Activated naive CD4-positive, alpha-beta T cell (primary cell): ENCODE measurements at regions not wholly inside any gene's neighbourhood (a gene's known extent, or its start where the extent isn't known, plus 50 kb on each side); places are given as distances from the start of the nearest gene placed in this dataset.

Experiments
- DNase-seq, 4 experiments: peaks; one replicate each; lab custom pipeline; 2025; lab: John Stamatoyannopoulos, UW

DNA sequence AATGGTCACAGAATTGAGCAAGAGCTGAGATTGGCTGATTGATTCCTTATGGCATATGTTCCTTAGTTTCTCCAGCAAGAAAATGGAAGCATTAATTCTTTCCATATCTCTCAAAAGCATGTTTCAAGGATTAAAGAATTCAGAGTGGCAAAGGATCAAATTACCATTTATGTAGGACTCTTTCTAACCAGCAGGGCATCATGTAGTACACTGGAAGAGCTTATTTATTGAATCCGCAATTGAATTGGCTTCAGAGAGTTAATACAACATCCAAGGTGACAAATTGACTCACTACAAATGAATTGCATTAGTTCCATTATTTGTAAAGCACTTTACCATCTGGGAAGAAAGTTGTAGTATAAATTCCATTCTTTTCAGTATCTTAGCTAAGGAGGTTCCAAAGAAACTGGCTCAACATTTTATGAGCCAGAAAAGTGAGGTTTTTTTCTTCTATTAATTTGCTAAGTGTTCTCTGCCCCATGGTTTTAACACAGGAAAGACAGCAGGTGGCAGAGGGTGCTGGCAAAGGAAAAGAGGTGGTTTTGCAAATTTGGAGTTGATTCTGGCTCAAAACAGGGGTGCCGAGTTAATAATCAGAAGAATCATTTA, 409.9 kb downstream of the MTX2 start:
- DNase-seq = no peak

DNA sequence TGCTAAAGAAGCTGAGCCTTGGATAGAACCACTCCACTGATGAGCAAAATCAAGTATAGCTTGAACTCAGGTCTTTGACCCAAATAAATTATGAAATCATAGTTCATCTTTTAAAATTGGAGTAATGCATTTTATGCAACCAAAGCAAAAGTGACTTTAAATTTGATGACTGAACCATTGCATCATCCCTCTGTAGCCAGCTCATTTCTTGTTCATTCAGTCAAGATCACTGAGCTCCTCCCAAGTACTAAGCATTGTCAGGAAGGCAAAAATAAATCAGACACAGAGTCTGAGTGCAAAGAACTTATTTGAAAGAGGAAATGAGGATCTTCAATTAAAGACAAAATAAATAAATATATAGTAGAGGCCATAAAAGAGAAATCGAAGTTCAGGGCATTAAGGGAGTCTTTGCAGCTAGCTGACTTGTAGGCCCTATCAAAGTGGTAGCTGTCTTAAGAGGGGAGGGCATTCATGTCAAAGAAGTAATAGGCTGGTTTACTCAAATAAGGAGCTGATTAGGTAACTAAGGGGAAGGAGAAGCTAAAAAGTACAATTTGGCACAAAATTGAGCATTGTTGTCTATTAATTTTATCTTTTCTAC, 411.8 kb downstream of the MTX2 start:
- DNase-seq = no peak

DNA sequence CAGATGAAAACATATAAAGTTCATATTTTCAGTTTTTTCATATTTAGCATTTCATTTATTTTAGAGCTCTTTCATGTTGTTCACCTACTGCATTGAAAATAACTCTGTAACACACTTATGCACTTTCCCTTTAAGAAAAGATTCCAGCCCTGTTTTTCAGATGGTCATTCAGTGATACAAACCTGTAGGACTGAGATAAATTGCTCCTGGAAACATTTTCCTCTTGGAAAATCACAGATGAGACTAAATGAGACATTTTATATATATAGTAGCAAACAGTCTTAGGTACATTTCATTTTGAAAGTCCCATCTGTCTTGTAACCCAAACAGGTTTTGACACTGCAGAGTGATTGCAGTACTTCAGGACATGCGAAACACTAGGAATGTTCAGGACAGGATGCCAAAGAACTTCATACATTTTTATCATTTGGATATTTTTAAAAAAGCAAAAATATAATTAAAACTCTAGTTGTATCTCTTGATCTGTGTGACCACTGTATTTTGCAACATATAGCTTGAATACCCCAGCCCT, 412.4 kb downstream of the MTX2 start:
- DNase-seq = no peak

DNA sequence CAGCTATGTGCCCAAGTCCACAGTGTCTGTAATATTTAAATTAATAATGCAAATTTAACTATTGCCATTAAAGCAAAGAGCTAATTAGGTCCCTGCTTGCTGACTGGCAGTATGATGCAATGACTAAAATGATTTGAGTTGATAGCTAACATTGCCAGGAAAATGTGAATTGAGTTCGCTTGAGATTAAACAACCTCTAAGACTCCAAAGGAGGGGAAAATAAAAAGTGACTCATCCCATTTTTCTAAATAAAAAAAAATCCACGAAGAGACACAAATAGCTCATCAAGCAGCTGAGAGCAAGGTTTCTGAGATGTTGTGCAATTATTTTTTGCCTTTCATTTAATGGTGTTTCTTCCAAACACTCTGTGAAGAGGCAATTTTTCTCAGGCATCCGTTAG, 413.0 kb downstream of the MTX2 start:
- no peak for DNase-seq

DNA sequence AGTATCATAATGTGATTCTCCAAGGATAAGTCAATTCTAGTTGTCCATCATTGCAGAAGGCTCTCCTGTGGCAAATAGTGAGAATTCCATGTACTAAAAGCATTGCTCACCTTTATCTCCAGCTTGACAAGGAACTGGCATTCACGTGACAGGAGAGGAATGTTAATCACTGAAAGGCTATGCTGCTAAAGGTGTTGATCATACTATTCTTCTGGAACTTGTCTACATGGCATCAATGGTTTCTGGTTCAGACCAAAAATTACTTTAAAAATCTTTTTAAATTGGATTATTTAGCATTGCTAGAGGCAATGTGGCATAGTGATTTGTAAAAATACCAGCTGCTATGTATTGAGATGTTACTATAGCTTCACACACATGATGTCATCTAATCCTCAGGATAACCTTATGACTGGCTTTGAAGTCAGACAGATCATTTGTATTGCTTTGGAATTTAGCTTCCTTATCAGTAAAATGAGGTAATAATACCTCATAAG, 414.4 kb downstream of the MTX2 start:
- DNase-seq = no peak

DNA sequence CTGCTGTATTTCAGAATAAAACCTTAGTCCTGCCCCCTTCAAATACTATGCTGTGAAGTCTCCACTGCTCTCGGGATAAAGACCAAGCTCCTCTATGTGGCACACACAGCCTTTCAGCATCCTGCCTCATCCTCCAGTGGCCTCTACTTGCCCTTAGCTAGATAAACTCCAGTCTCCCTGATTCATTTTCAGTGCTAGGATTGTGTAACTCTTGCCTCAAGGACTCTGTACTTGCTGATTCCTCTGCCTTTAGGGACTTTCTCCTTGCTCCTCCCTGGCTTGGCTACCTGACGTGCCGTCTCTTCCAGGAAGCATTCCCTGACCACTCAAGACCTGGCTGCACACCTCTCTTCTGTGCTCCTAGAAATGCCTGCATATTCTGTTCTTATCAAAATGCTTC, 416.7 kb downstream of the MTX2 start:
- no peak for DNase-seq

DNA sequence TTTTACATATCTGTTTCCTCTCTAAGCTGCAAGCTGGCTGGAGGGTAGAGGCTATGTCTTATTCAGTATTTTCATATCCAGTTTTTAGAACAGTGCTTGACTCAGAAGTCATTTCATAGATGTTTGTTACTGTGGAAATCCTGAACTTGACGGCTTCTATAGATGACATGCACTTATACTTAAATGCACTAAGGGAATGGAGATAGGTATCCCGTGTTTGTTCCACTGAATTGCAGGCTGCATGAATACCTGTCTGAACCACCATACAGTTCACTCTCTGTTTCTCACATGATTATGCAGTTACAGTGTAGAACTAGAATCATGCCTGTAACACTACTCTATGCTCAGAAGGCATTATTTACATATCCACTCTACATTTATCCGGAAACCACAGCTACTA, 417.1 kb downstream of the MTX2 start:
- no peak for DNase-seq

DNA sequence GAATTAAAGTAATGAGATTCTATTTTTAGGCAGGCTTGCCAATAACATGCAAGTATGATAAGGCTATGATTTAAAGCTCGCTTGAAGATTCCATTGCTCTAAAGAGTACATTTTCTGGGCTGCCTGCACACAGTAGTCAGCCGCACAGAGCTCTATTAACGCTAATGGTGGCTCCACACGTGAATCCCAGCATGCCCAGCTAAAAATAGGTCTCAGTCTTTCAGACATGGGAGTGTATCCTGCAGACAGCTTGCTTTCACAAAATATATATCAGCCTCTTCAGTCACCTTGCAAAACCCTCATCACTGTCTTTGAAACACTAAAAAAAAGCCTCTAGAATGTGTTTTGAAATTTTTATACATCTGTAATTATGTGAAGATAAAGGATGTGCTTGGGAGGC, 418.1 kb downstream of the MTX2 start:
- DNase-seq = no peak

DNA sequence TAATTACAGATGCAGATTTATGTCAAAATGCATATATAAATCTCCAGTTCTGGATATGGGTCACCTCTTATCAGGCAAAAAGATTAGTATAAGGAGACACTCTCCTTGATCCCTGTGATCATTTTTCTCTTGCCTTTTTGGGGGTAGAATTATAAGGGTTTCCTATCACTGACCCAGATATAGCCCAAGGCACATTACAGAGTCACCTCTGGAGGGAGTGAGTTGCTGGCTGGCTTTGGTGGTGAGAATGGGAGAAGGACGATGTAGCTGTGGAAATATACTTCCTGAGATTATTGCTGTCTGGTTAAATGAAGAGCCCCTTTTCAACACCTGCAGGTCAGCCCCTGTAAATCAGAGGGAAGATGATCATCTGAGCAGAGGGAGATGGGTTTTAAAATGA, 418.7 kb downstream of the MTX2 start:
- no peak for DNase-seq

DNA sequence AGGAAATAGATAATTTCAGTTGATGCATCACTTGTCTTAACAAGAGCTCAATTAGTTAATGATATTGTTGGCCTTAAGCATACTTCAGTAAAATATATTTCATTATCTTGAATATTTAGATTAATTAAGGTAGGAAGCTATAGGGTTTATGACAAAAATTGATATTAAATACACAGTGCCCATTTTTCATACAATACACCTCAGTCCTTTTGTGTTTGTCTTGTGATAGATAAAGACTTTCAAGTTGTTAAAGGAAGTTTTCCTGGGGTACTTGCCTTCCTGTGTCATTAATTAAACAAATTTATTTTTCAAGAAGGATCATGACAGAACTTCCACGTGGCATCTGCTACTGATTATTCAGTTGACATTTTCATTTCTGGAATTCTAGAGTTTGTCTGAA, 420.5 kb downstream of the MTX2 start:
- DNase-seq = no peak

DNA sequence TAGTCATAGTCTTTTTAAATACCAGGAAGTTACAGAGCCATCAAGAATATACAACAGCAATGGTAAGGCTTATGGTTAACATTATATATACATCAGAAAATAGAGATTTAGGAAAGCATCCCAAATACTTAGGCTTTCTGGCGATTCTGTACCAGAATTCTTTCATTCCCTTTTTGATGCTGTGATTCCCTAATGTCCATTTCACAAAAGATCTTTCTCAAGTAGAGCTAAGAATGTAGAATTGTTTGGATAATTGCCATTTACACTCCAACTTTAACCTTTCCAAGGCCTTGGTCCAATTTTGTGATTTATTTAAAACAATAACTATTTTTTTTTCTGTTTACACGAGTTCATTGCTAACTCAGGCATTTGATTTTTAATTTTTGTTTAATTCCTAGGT, 422.2 kb downstream of the MTX2 start:
- no peak for DNase-seq

DNA sequence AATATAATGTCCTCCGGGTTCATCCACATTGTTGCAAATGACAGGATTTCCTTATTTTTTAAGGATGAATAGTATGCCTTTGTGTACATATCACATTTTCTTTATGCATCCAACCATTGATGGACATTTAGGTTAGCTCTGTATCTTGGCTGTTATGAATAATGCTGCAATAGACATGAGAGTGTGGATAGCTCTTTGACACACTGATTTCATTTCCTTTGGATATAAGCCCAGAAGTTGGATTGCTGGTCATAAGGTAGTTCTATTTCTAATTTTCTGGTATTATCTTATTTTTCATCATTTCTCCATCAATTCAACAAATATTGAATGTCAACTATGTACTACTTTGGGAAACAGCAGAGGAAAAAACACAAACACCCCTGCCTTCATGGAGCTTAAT, 423.3 kb downstream of the MTX2 start:
- DNase-seq = no peak

DNA sequence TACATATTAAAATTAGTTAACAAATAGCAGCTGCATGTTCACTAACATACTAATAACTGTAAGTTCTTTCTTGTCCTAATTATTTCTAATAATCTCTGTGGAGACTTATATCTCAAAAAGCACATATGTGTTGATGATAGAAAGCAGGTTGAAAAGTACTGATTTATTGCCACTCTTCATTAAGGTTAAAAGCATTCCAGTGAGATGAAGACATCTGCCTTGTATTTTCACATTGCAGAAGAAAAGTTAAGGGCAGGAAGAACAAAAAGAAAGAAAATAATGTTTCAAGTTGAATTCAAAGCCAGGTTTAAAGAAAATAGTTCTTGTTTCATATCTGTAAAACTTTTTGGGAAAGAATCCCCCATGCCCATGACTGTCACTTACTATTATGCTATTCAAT, 429.9 kb downstream of the MTX2 start:
- DNase-seq = no peak

DNA sequence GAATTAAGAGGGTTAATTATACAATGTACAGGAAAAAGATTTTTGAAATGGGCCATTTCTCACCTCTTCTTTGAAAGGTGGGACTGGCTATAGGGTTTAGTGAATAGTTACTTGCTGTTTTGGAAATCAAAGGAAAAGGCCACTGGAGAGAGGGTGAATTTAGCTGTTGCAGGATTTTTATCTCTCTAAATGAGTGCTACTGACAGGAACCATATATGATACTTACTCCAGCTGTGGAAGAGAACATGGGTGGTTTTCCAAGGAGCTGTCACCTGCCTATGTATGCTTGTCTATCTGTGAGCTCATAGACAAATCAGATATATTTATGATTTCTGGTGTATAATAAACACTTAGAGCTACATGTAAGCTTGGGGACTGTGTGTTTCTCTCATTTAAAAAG, 430.4 kb downstream of the MTX2 start:
- DNase-seq = no peak

DNA sequence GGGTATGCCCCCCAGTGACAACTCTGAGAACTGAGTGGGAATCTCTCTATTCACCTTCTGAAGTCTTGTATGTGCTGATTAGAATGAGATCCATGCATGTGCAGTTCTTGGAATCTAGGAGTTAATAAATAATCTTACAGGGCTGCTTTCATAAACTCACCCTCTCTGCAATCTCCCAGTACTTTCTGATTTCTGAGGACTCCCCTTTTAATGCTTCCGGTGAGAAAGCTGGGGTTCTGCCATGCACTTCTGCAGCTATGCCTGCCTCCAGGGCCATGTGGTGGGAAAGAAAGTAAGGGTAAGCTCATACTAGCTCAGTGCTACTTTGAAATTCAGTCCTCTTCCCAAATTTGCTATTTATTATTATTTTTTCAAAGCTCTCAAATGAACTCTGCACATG, 432.9 kb downstream of the MTX2 start:
- no peak for DNase-seq

DNA sequence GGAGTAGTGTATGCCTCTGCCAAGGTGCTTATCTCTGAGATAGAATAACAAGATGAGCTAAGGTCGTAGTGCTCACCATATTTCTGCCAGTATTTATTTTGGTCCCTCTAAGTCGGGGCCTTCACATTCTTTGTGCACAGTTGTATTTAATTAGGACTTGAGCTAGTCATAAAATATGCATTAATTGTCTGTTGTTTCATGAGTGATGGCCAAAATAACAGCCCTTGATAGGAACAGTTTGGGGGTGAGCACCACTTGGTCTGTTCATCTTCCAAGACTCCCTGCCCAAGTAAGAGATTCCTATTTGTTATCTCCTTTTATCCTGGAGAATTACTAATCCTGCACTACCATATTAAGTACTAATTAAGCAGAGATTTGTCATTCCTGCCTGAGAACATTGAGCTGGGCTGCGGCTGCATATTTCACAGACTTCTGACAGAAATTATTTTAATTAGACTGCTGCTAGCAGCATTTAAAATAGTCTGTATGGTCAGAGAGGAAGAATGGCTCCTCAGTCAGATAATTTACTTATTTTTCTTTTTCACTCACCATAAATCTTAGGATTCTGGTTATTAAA, 435.1 kb downstream of the MTX2 start:
- no peak for DNase-seq

DNA sequence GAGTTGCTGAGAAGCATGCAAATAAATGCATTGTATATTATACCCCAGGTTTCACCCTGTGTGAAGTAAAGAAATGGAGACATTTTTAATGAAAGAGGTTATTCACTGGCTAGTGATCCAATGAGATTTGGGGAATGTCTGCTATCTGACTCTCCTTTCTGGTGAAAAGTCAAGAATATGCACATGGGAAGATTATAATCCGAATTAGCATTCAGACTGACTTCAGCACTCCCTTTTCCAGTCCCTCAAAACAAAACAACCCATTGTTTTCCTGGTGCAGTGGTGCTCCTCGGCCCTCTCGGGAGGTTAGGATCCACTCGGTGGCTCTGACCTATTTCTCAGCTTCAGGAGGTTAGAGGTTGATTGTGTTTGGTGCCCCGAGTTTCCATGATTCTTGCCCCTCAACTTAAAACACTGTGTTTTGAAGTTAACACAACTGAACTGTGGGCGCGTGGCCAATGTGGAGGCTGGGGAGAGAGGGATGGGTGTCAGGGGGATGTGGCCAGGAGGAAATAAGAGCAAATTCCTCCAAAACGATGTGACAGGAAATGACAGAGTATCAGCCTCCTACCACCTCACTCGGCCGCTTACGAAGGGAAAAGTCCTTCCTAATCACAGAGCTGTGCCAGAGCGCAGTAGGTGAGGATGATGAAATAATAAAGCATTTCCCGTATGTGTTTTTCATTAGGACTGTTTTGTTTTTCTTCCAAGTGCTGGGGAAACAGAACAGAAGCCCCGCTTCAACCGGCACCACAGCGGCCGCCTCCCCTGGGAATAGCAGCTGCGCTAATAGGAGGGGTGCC, 440.1 kb downstream of the MTX2 start:
- DNase-seq = no peak

DNA sequence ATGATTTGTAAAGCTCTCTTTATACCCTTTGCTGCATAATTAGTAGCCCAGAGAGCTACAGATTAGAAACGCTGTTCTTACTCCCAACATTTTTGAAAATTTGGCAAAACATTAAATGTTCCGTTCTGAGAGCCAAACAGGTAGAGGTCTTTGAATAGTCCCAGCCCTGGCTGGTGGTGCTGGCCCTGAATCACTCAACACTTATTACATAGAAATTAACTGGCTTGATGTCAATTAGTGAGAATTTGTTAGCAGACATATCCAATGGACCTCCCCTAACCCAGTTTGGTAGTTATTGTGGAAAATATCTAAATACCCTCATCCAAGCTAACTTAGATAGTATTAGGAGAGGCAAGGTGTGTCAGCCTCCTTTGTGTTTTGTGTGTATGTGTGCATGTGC, 440.7 kb downstream of the MTX2 start:
- no peak for DNase-seq

DNA sequence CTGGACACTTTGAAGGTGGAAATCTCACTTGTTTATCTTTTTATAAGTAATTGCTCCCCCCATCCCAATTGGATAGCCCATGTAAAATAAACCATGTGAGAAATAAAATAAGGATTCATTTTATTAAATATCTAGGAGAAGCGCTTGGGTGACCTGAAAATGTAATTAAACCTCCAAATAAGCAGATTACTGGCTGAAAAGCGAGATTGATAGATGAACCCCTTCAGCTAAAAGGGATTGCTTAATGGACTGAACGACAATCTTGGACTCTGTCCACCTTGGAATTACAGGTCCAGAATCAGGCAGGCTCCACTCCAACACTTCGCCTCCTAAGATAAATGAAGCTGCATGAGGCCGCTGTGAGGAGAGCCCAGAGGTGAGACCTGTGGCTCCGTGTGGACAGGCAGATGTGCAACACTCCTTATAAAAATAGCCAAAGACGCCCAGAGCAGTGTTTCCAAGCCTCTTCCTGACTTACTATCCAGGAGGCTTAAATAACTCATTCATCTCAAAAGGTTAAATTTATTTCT, 441.5 kb downstream of the MTX2 start:
- DNase-seq = no peak

DNA sequence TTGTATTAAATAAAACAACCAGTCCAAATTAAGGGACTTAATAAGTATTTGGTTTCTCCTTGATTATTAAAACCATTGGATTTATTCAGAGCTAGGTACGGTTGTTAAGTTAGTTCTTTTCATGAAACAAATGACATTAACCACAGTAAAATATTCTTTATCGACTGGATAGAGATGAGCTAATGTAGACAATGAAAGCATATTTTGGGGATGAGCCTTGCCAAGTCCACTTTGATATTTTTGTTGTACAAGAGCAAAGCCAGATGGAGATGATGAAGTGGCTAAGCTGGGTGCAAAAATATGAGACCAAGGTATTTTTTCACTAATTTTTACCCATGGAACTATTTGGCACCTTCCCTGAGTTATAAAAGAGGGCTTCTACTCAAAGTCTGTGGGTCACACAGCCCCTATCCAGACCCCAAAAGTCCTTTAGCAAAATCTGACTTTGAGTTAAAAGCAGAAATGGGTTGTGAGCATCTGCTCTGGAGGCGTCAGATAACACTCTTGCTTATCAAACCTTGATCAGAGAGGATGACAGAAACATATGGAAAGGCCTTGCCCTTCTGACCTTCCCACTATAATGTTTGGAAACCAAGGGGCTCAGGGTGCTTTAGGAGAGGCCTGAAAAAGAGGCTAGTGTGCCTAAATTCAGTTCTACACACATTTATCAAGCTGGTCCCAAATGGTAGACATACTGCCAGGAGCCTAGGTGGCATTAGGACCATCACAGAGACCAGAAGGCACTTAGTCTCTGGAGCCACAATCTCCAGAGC, 456.8 kb downstream of the MTX2 start:
- DNase-seq = no peak

DNA sequence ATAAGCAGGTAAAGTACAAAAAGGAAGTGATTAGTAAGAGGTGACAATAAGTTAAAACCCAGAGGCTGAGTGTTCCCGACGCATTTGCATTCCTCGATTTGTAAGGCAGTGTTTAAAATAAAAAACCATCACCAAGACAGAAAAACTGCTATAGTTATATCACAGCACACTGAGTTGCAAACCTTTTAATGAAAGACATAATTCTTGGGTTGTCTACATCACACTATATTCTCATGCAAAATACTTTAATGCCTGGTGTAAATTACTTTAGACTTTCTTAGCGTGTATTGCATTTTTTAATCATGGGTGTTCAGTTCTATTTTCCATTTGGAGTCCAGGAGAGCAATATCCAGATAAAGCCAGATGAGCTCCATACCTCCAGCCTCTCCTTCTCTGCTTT, 458.5 kb downstream of the MTX2 start:
- DNase-seq = no peak
